ENCODE measurements at regions not wholly inside any gene's neighbourhood (a gene's known extent, or its start where the extent isn't known, plus 50 kb on each side); places are given as distances from the start of the nearest gene placed in this dataset.

DNA sequence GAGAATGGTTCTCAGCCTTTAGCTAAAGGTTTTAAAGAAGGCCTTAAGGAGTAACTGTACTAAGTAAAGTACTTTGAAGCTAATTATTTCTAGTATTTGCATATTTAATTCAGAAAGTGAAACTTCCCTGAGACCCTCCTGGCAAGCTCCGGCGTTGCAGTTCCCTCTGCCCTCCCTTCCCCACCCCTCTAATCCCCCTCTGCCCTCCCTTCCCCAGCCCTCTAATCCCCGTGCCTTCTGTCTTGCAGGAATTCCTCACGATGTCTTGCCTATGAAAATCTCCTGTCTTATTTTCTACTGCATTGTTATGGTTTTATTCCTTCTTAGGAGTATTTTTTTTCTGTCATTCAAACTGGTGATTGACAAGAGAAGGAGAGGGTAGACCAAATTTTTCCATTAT, 236.9 kb downstream of the COL4A1 start:
- no peak for DNase-seq
- Mint-ChIP-seq H3K4me3 (no peak overlapping the region), H3K27me3 (ENCODE audit: low read depth, poor library complexity) (peaks cover 6% of the 10 kb centered on the region), H3K27ac (no peak overlapping the region), H3K36me3 (ENCODE audit: low read depth) (no peaks in the 10 kb centered on the region), H3K9me3 (peaks cover 6% of the 10 kb centered on the region), H3K4me1 (peaks cover 12% of the 10 kb centered on the region)
- TF ChIP-seq, protein P1, sequence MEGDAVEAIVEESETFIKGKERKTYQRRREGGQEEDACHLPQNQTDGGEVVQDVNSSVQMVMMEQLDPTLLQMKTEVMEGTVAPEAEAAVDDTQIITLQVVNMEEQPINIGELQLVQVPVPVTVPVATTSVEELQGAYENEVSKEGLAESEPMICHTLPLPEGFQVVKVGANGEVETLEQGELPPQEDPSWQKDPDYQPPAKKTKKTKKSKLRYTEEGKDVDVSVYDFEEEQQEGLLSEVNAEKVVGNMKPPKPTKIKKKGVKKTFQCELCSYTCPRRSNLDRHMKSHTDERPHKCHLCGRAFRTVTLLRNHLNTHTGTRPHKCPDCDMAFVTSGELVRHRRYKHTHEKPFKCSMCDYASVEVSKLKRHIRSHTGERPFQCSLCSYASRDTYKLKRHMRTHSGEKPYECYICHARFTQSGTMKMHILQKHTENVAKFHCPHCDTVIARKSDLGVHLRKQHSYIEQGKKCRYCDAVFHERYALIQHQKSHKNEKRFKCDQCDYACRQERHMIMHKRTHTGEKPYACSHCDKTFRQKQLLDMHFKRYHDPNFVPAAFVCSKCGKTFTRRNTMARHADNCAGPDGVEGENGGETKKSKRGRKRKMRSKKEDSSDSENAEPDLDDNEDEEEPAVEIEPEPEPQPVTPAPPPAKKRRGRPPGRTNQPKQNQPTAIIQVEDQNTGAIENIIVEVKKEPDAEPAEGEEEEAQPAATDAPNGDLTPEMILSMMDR (IDR thresholded peaks at IDR 0.05), result no peak

DNA sequence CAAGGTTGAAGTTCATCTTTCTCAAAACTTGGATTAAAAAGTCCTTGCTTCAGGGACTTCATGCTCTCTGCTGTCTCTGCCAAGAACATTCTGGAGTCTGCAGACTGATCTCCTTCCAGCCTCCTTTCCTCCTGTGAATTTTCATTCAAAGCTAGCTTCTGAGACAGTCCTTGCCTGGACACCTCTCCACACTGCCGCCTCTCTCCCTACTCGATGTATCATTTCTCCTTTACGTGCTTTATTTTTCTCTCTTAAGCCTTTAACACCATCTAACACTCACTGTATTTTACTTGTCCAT, 238.8 kb downstream of the COL4A1 start:
- H3K27me3 Mint-ChIP-seq (ENCODE audit: low read depth, poor library complexity), result peaks cover 6% of the 10 kb centered on the region
- H3K4me1 Mint-ChIP-seq, result peaks cover 12% of the 10 kb centered on the region
- no peak for DNase-seq
- H3K27ac Mint-ChIP-seq, result no peak overlapping the region
- H3K4me3 Mint-ChIP-seq, result no peak overlapping the region
- TF ChIP-seq, protein P1 (IDR thresholded peaks at IDR 0.05), result no peak
- H3K9me3 Mint-ChIP-seq, result peaks cover 6% of the 10 kb centered on the region
- no peaks in the 10 kb centered on the region for H3K36me3 Mint-ChIP-seq (ENCODE audit: low read depth)

DNA sequence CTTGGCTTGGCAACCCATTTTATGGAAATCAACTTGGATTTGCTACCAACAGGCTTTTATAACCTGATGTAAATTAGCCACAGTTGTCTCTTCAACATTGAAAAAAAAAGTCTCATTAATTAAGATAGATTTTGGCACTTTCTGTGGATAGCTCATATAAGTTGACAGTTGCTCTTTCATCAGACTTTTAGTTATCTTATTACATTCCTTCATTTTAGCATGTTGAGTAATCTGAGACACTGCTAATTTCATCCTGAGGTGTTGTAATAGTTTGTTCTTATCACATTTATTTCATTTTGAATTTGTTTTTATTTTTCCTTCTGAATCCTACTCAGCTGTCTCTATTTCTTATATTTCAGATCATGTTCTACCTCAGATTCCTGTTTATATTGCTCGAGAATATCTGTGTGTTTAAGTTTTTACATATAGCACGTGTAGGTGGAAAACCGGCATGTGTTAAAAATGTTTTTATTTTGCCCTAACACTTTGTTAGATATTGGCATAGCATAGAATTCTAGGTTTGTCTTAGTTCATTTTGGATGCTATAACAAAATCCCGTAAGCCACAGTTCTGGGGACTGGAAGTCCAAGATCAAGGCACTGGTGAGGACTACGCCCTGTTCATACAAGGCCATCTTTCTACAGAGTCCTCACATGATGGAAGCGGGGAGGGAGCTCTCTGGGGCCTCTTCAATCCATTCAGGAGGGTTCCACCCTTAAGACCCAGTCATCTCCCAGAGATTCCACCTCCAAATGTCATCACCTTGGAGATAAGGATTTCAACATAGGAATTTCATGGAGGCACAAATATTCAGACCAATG, 239.4 kb downstream of the COL4A1 start:
- Mint-ChIP-seq H3K4me3 (no peak overlapping the region), H3K4me1 (peaks cover 12% of the 10 kb centered on the region), H3K9me3 (peaks cover 6% of the 10 kb centered on the region), H3K27ac (no peak overlapping the region), H3K36me3 (ENCODE audit: low read depth) (no peaks in the 10 kb centered on the region), H3K27me3 (ENCODE audit: low read depth, poor library complexity) (peaks cover 6% of the 10 kb centered on the region)
- DNase-seq, result no peak
- TF ChIP-seq, protein P1 (IDR thresholded peaks at IDR 0.05), result no peak

DNA sequence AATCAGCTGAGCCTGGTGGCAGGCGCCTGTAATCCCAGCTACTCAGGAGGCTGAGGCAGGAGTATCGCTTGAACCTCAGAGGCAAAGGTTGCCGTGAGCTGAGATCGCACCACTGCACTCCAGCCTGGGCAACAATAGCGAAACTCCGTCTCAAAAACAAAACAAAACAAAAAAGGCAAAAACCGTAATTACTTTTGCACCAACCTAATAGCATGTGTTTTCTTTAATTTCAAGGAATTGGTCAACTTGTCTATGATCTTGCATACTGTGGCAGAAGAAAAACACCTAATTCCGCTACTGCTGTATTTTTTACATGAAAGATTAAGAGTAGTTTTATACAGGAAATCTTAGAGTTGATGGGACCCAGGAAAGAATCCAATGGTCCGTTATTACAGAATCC, 241.2 kb downstream of the COL4A1 start:
- Mint-ChIP-seq H3K4me1 (peaks cover 8% of the 10 kb centered on the region), H3K36me3 (ENCODE audit: low read depth) (no peaks in the 10 kb centered on the region), H3K27ac (no peak overlapping the region), H3K27me3 (ENCODE audit: low read depth, poor library complexity) (peaks cover 9% of the 10 kb centered on the region), H3K9me3 (peaks cover 6% of the 10 kb centered on the region), H3K4me3 (no peak overlapping the region)
- TF ChIP-seq, protein P1 (IDR thresholded peaks at IDR 0.05), result no peak
- no peak for DNase-seq

DNA sequence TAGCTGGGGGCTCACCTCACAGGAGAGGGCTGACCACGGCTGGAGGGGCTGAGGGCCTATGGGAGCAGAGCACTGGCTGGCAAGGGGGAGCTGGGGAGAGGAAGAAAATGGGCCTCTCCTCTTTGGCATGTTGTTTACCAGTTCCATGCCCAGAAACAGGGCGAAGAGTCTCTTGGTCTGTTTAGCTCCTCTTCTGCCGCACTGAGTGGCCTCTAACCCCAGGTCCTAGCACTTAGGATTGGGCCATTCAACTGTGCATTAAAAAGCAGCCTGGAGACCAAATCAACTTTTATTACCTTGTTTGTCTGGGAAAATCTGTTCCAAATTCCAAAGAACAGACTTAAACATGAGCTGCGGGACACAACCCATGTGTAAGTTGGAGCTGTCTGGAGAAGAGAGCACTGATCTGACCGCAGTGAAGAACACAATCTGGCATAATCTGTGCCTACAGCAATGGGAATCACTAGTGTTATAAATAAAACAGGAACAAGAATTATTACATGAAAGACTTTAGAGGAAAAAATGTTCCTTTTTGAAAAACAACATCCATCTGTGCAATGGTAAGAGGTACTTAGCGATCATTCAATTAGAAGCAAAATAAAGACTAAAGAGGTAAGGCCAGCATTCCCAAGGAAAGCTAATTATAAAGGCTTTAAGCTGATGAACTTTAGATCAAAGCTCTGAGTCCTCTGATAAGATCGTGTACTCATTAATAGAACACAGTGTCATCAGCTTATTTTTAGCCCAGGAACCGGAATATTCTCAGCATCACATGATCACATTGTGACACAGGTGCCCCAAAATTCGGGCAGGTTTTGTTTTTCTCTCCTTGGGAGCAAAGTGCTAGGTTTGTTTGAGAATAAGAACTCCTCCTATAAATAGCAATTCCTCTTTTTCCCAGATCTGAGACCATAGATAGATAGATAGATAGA, 243.2 kb downstream of the COL4A1 start:
- Mint-ChIP-seq H3K4me1 (no peaks in the 10 kb centered on the region), H3K9me3 (no peaks in the 10 kb centered on the region), H3K36me3 (ENCODE audit: low read depth) (no peaks in the 10 kb centered on the region), H3K4me3 (no peak overlapping the region), H3K27ac (no peak overlapping the region), H3K27me3 (ENCODE audit: low read depth, poor library complexity) (peaks cover 6% of the 10 kb centered on the region)
- TF ChIP-seq, protein P1 (IDR thresholded peaks at IDR 0.05), result no peak
- no peak for DNase-seq

Data from nephron progenitor cell (in vitro differentiated cells).